Chondrocyte (in vitro differentiated cells): ENCODE measurements at regions not wholly inside any gene's neighbourhood (a gene's known extent, or its start where the extent isn't known, plus 50 kb on each side); places are given as distances from the start of the nearest gene placed in this dataset.

ENCODE experiments used
- DNase-seq: peaks from one replicate; pipeline ENCODE4 v3.0.0; 2021; ENCODE audit warnings: mixed read lengths, low spot score
- H3K27ac Mint-ChIP-seq: one replicate; pipeline ENCODE4 v1.8.0; 2021; ENCODE audit warnings: mild to moderate bottlenecking, moderate library complexity, mixed read lengths; ENCODE audit not compliant: unreplicated experiment
- H3K27me3 Mint-ChIP-seq: 2 replicates; pipeline ENCODE4 v1.8.0; 2021; ENCODE audit warnings: low read depth, mixed read lengths
- H3K36me3 Mint-ChIP-seq: 2 replicates; pipeline ENCODE4 v1.8.0; 2021; ENCODE audit warnings: low read depth, mixed read lengths
- H3K4me1 Mint-ChIP-seq: 2 replicates; pipeline ENCODE4 v1.8.0; 2021; ENCODE audit warnings: low read depth, mild to moderate bottlenecking, mixed read lengths
- H3K4me3 Mint-ChIP-seq: one replicate; pipeline ENCODE4 v1.8.0; 2021; ENCODE audit warnings: mild to moderate bottlenecking, moderate library complexity, mixed read lengths; ENCODE audit not compliant: unreplicated experiment
- H3K9me3 Mint-ChIP-seq: 2 replicates; pipeline ENCODE4 v1.8.0; 2021; ENCODE audit warnings: low read depth, mixed read lengths
- CTCF ChIP-seq: fragments of 200-600 bp; sonication (generic); IDR thresholded peaks from 2 replicates; pipeline ENCODE4 v1.5.0; 2021; ENCODE audit warnings: antibody characterized with exemption, mild to moderate bottlenecking, moderate library complexity

GRCh38 chr13:39998166-39998565 lies 342.7 kb downstream of the COG6 start:
- Mint-ChIP-seq H3K4me1 (no peaks in the 10 kb centered on the region), H3K4me3 (no peak overlapping the region), H3K9me3 (peaks cover 4% of the 10 kb centered on the region), H3K27me3 (no peaks in the 10 kb centered on the region), H3K36me3 (no peaks in the 10 kb centered on the region), H3K27ac (no peak overlapping the region)
- TF ChIP-seq CTCF = no peak
- no peak for DNase-seq

GRCh38 chr13:40002016-40002415 lies 346.6 kb downstream of the COG6 start:
- Mint-ChIP-seq H3K4me1 (no peaks in the 10 kb centered on the region), H3K4me3 (no peak overlapping the region), H3K27ac (no peak overlapping the region), H3K36me3 (no peaks in the 10 kb centered on the region), H3K9me3 (peaks cover 4% of the 10 kb centered on the region), H3K27me3 (no peaks in the 10 kb centered on the region)
- DNase-seq = no peak
- no peak for TF ChIP-seq CTCF

GRCh38 chr13:40013554-40013953 lies 358.1 kb downstream of the COG6 start:
- TF ChIP-seq CTCF = no peak
- peaks cover 1% of the 10 kb centered on the region for H3K36me3 Mint-ChIP-seq
- peaks cover 13% of the 10 kb centered on the region for H3K9me3 Mint-ChIP-seq

GRCh38 chr13:40016953-40017660 lies 361.6 kb downstream of the COG6 start:
- no peak overlapping the region for H3K4me3 Mint-ChIP-seq
- H3K4me1 Mint-ChIP-seq = peaks cover 6% of the 10 kb centered on the region
- no peaks in the 10 kb centered on the region for H3K9me3 Mint-ChIP-seq
- no peaks in the 10 kb centered on the region for H3K27me3 Mint-ChIP-seq
- H3K27ac Mint-ChIP-seq = no peak overlapping the region
- no peak for DNase-seq
- no peak for TF ChIP-seq CTCF
- H3K36me3 Mint-ChIP-seq = no peaks in the 10 kb centered on the region

More at GRCh38 chr13:40013554-40013953, 358.1 kb downstream of the COG6 start:
- Mint-ChIP-seq H3K27me3 (no peaks in the 10 kb centered on the region), H3K4me1 (peaks cover 6% of the 10 kb centered on the region), H3K27ac (no peak overlapping the region), H3K4me3 (no peak overlapping the region)
- no peak for DNase-seq

GRCh38 chr13:40017662-40018262 lies 362.3 kb downstream of the COG6 start:
- Mint-ChIP-seq H3K27ac (no peak overlapping the region), H3K9me3 (no peaks in the 10 kb centered on the region), H3K36me3 (no peaks in the 10 kb centered on the region), H3K27me3 (no peaks in the 10 kb centered on the region), H3K4me3 (no peak overlapping the region), H3K4me1 (peaks cover 6% of the 10 kb centered on the region)
- DNase-seq = no peak
- TF ChIP-seq CTCF = no peak
